NT2/D1 (cell line): ENCODE measurements at regions not wholly inside any gene's neighbourhood (a gene's known extent, or its start where the extent isn't known, plus 50 kb on each side); places are given as distances from the start of the nearest gene placed in this dataset.

Experiments used
- SUZ12 ChIP-seq: IDR thresholded peaks from 2 replicates; pipeline ENCODE4 v1.6.1; 2011; ENCODE audit not compliant: insufficient read length, insufficient read depth; ENCODE audit errors: extremely low read depth
- YY1 ChIP-seq: IDR thresholded peaks from 2 replicates; pipeline ENCODE4 v1.6.1; 2011; ENCODE audit not compliant: insufficient read length, insufficient read depth
- ZNF274 ChIP-seq: IDR thresholded peaks from 2 replicates; pipeline ENCODE4 v1.6.1; 2011; ENCODE audit warnings: mild to moderate bottlenecking, low read depth, low read length

DNA sequence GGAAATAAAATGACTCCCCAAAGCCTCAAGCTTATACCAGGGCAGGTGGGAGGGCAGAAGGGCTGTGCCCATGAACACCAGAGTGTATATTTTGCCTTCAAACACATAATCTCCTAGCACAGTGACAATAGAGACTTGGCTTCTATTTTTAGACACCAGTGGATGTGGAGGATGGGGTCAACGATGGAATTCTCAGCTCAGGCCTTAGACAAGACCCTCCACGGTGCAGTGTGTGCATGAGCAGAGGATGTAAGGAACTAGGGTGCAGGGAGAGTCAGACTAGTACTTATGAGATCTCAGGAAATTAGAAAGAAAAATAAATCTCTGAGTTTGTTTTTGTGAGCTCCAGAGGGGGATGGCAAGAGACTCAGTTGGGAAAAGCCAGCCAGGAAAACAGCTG is 113.6 kb upstream of the CADM1 start:
- no peak for TF ChIP-seq ZNF274
- no peak for TF ChIP-seq YY1
- no peak for TF ChIP-seq SUZ12
